Lung (tissue), 11 donors: ENCODE measurements at regions not wholly inside any gene's neighbourhood (a gene's known extent, or its start where the extent isn't known, plus 50 kb on each side); places are given as distances from the start of the nearest gene placed in this dataset.

Source experiments
- ATAC-seq: fragments of 200-7000 bp; cut with Tn5 transposase; one replicate; pipeline ENCODE4 v1.9.1; 2020; ENCODE audit warnings: moderate number of reproducible peaks; ENCODE audit not compliant: insufficient read depth, low FRiP score
- DNase-seq, 3 donors: peaks; one replicate each; pipeline ENCODE4 v3.0.0-alpha.2; 2013 to 2017
- H3K27ac ChIP-seq, 2 donors: one replicate each; pipeline ENCODE4 v1.5.1; 2013; ENCODE audit warnings: mild to moderate bottlenecking in 2 of 2, moderate library complexity in 2 of 2, control low read depth in 1 of 2, inconsistent platforms in 1 of 2, low read depth in 1 of 2, low read length in 1 of 2
- H3K27me3 ChIP-seq, 3 donors: one replicate each; pipeline ENCODE4 v1.5.1; 2013; ENCODE audit warnings: low read length in 2 of 3; ENCODE audit not compliant: control insufficient read depth in 3 of 3, insufficient read depth in 3 of 3
- H3K36me3 ChIP-seq, 4 donors: one replicate each; pipeline ENCODE4 v1.5.1; 2013; ENCODE audit warnings: low read length in 4 of 4, mild to moderate bottlenecking in 1 of 4, moderate library complexity in 1 of 4; ENCODE audit not compliant: control insufficient read depth in 4 of 4, insufficient read depth in 4 of 4
- H3K4me1 ChIP-seq, 5 donors: one replicate each; pipeline ENCODE4 v1.5.1; 2013; ENCODE audit warnings: low read length in 5 of 5, mild to moderate bottlenecking in 2 of 5, moderate library complexity in 1 of 5; ENCODE audit not compliant: control insufficient read depth in 5 of 5, insufficient read depth in 5 of 5
- H3K4me3 ChIP-seq: one replicate; pipeline ENCODE4 v1.5.1; 2013; ENCODE audit warnings: mild to moderate bottlenecking, control low read depth, moderate library complexity
- H3K9ac ChIP-seq, 2 donors: one replicate each; pipeline ENCODE4 v1.5.1; 2013; ENCODE audit warnings: low read length in 2 of 2, control low read depth in 1 of 2; ENCODE audit not compliant: insufficient read depth in 1 of 2
- H3K9me3 ChIP-seq, 4 donors: one replicate each; pipeline ENCODE4 v1.5.1; 2013; ENCODE audit warnings: low read length in 3 of 4, mild to moderate bottlenecking in 1 of 4, moderate library complexity in 1 of 4; ENCODE audit not compliant: control insufficient read depth in 4 of 4, insufficient read depth in 3 of 4
- WGBS, 2 donors: extraction: QIAGEN DNeasy Blood & Tissue Kit; methylation state at CpG; one replicate each; pipeline ENCODE4 v1.1.7; 2013; 5-methylcytosine and 5-hydroxymethylcytosine counted together
- TF ChIP-seq, protein P1 (sequence below): IDR thresholded peaks from 2 replicates; pipeline ENCODE4 v1.5.1; 2012; ENCODE audit warnings: mild to moderate bottlenecking; ENCODE audit errors: control extremely low read depth, extremely low read depth
- donor health status: control.
- donor health status: control.
- donor health status: Bipolar disorder and iron deficiency.
- donor health status: healthy.
- donor health status: DM: yes; HTN: yes; CAD: no.

DNA sequence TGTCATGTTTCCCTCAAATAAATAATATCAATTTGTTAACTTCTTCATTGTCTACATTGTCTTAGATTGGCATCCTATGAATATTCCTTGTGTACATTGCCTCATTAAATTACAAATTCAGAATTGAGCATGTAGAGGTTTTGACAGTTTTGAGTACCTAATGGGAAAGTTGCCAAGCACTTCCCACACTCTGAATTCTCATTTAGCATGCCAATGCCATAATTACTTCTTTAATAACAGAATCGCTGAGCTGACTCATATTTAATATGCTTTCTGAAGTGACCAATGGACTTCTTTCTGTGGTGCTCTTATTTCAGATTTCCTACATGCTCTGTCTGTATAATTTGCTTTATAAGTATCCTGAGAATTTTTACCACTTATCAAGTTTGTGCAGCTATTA is 114.4 kb upstream of the NOL4 start:
- TF ChIP-seq, protein P1, sequence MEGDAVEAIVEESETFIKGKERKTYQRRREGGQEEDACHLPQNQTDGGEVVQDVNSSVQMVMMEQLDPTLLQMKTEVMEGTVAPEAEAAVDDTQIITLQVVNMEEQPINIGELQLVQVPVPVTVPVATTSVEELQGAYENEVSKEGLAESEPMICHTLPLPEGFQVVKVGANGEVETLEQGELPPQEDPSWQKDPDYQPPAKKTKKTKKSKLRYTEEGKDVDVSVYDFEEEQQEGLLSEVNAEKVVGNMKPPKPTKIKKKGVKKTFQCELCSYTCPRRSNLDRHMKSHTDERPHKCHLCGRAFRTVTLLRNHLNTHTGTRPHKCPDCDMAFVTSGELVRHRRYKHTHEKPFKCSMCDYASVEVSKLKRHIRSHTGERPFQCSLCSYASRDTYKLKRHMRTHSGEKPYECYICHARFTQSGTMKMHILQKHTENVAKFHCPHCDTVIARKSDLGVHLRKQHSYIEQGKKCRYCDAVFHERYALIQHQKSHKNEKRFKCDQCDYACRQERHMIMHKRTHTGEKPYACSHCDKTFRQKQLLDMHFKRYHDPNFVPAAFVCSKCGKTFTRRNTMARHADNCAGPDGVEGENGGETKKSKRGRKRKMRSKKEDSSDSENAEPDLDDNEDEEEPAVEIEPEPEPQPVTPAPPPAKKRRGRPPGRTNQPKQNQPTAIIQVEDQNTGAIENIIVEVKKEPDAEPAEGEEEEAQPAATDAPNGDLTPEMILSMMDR: no peak
- no peak overlapping the region for H3K27ac ChIP-seq
- no peak overlapping the region for H3K4me3 ChIP-seq
- ATAC-seq (no peak), DNase-seq (peak in 1 of 3 donors; percentile 4)
- no peaks in the 10 kb centered on the region for H3K27me3 ChIP-seq
- no peak overlapping the region for H3K9ac ChIP-seq
- WGBS, 2 donors: 63 to 80% methylated on average over 1 of the region's 1 CpG
- H3K9me3 ChIP-seq: no peaks in the 10 kb centered on the region
- H3K36me3 ChIP-seq: no peaks in the 10 kb centered on the region
- no peaks in the 10 kb centered on the region for H3K4me1 ChIP-seq

DNA sequence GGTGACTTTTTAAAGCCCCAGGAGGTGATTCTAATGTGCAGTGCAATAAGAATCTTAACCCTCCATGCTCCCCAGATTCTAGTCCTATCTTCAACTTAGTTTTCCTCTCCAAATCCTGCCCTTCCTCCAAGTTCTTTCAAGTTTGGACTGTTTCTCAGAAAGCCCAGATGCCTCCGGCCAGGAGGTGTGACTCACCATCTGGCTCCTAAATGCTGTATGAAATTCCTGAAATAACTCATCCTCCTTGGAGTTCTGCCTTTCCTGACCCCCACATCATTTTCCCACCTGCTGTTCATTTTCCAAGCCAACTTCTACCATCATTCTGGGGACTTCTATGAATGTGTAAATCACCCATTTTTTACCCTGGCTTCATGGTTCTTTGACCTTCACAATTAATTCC is 118.2 kb upstream of the NOL4 start:
- Histone ChIP-seq H3K27ac (no peak overlapping the region), H3K27me3 (no peaks in the 10 kb centered on the region), H3K4me3 (no peak overlapping the region), H3K36me3 (no peaks in the 10 kb centered on the region), H3K4me1 (no peaks in the 10 kb centered on the region), H3K9me3 (no peaks in the 10 kb centered on the region), H3K9ac (no peak overlapping the region)
- ATAC-seq: no peak
- 62 to 90% methylated on average over 1 of the region's 1 CpG for WGBS, 2 donors
- TF ChIP-seq, protein P1: no peak
- DNase-seq: no peak

DNA sequence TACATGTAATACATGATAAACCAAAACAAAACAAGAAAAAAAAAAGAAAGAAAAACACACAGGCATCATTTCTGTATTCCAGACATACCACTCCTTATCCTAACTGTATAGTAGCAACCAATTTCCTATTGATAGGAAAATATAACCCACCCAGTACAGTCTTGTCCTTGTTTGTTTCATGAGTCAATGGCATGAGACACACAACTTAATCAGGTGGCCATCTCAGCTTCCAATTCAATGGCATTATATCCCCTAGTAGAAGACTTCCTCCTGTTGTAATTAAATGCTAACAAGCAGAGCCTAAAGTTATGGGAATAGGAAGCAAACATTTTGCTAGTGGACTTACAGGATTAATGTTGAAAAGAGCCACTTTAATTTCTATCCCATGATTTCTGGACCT is 121.0 kb upstream of the NOL4 start:
- DNase-seq (no peak), ATAC-seq (no peak)
- Histone ChIP-seq H3K27ac (no peak overlapping the region), H3K36me3 (no peaks in the 10 kb centered on the region), H3K9ac (no peak overlapping the region), H3K4me1 (no peaks in the 10 kb centered on the region), H3K9me3 (no peaks in the 10 kb centered on the region), H3K27me3 (no peaks in the 10 kb centered on the region), H3K4me3 (no peak overlapping the region)
- TF ChIP-seq, protein P1: no peak

DNA sequence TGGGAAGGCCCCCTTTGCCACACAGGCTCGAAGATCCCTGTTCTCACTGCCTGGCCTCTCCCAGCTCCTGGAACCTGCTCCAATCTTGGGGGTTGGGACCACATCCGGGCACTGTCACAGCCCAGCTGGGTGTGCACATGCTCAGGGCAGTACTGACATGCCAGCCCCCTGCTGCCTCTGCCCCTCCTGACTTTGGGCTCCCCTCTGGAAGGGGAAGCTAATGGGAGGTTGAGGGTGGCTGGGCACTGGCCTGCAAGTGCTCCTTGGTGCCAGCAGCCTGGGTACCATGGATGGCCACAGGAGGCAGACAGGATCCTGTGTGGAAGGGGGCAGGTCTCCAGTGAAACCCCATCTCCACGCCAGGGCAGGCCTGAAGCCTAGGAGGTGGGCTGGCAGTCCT is 126.1 kb upstream of the NOL4 start:
- 68 to 75% methylated on average over 3 of the region's 3 CpGs for WGBS, 2 donors
- no peak for ATAC-seq

More for the DNA sequence above, 126.1 kb upstream of the NOL4 start:
- DNase-seq: no peak
- H3K9ac ChIP-seq: no peak overlapping the region
- H3K27me3 ChIP-seq: no peaks in the 10 kb centered on the region
- TF ChIP-seq, protein P1: no peak
- no peaks in the 10 kb centered on the region for H3K36me3 ChIP-seq
- H3K4me3 ChIP-seq: no peak overlapping the region
- H3K9me3 ChIP-seq: no peaks in the 10 kb centered on the region
- H3K4me1 ChIP-seq: no peaks in the 10 kb centered on the region
- no peak overlapping the region for H3K27ac ChIP-seq
